NCI-H2081 treated with DMSO at 0.1 percent for 48 hours (cell line): ENCODE measurements at regions not wholly inside any gene's neighbourhood (a gene's known extent, or its start where the extent isn't known, plus 50 kb on each side); places are given as distances from the start of the nearest gene placed in this dataset.

Experiments
- DNase-seq: peaks from one replicate; lab custom pipeline; 2025; lab: John Stamatoyannopoulos, UW

DNA sequence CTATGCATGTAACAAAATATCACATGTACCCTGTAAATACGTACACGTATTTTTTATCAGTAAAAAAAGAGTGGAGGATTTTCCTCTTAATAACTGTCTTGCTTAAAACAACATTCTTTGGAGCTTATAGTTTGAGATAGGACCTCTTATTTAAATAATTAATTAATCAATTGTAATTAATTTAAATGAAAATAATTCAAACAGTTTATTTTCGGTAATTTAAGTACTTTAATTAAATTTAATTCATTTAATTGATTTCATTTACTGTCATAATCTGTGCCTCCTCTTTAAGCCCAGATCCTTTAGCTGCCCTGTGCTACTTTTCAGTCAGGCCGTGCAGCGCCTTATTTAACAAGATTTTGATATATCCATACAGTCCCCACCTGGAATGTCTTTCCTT lies 427.0 kb downstream of the HLX start:
- no peak for DNase-seq

DNA sequence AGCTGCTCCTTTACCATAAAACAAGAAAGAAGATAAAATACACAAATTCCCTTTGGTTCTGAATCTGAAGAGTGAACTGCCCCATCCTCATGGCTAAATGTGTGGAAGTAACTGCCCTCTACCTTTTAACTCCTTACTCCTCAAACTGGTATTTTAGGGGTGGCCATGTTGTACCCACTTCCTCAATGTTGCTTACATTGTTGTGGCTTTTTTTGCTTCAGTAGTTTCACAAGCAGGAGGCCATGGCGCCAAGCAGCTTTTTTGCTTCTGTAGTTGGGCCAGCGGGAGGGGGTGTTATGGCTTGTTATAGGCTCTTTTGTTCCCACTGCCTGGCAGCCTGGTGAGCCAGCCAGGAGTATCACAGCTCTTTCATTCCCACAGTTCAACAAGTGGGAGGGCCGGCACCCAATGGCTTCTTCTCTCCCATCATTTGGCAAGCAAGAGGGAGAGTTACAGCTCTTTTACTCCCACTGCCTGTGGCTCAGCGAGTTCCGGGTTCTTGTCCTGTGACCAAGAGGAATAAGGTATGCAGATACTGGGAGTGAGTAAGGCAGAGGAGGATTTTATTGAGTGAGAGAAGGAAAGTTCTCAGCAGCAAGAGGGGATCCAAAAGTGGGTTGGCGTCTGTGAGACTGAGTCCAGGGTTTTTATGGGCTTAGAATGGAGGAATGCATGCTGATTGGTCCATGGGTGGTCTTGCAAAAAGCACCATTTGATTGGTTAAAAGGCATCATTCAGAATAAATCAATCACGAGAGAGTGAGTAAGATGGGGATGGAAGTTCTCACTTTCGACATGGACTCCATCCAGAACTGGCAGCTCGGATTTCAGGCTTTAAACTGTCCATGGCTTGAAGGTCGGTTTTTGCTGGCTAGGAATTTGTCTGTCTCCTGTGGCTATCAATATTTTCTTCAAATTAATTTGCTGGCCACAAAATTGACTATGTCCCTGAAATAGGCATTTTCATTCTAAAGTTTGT lies 429.6 kb downstream of the HLX start:
- DNase-seq, result no peak

DNA sequence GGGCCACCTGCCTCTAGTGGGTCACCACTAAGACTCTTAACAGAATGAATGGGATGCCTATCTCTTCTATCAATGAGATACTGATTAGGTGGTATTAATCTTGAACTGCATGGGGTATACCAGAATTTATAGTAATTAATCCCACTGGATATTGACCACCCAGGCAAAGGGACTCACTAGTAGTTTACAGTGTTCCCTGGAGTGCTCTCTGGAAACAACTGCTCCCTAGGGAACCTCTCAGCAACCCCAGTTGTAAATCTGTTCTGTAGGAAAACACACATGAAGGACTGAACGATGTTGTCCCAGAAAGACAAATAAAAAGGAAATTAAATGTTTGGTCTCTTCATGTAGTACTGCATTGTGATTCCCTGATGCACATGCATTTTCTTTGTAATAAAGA lies 430.5 kb downstream of the HLX start:
- DNase-seq, result no peak

DNA sequence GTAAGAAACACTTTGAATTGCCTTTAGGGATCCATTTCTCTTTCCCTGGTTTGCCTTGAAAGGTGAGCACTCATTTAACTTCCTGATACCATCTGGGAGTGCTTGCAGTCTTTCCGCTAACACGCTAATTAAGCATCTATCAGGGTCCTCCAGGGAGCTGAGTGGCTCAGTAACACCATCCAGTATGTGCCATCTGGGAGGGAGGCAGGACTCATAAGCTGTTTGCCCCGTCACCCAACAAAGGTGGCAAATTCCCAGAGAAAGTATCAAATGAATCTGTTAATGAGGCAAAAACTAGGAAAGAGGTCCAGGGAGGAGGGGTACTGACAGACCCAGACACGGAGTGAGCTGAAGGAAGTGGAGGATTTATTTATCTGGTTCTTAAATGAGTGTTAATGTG lies 430.9 kb downstream of the HLX start:
- peak; percentile 66 for DNase-seq

DNA sequence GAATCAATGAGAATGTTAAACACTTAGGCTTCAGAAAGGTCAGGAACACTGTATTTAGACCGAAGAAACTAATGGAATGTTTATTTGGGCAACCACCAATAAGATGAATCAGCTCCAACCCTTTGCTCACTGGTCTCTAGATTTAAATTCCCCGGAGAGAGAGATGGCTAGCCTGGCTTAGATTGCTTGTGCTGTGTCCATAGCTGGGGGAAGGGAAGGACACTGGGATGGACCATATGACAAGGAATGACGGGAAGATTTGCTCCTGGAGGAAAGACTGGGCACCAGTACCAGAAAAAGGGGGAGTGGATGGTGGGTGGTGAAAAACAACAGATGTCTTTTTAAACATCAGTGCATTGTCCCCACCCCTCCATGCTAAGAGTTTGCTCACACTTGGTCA lies 426.6 kb downstream of the DUSP10 start:
- no peak for DNase-seq

DNA sequence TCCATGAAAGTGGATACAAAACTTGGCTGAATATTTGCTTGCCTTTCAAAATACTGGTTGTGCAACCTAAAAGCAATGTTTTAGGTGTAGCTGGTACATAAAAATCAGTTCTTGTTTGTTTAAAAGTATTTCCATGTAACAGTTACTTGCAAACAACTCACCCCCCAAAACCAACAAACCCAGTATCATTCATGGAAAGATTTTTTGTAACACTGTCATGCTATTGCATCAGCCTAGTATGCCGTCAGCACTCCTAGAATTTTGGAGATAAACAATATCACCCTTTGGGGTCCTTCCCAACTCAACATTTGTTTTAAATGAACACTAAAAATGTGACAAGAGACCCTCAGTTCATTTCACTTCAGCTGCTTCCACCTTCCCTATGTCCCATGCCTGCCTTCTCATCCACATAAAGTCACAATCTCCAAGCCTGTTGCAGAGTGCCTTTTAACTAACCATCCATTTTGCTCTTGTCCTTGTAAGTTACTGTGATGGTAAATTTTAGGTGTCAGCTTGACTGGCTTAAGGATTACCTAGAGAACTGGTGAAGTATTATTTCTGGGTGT lies 425.3 kb downstream of the DUSP10 start:
- DNase-seq, result no peak

DNA sequence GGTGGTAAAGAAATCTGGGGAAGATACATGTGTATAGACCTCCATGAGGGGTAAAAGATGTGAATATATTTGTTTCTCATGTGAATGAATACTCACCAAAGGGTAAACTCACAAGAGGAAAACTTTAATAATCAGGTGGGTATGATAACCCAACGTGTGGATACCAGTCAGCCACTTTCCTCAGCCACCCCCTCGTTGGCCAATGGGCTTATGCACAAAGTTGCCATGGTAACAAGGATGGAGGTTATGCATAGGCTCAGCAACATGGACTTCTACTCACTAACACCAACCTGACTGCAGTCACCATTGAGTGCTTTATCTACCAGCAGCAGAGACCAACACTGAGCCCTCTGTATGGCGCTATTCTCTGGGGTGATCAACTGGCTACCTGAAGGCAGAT lies 424.4 kb downstream of the DUSP10 start:
- no peak for DNase-seq

DNA sequence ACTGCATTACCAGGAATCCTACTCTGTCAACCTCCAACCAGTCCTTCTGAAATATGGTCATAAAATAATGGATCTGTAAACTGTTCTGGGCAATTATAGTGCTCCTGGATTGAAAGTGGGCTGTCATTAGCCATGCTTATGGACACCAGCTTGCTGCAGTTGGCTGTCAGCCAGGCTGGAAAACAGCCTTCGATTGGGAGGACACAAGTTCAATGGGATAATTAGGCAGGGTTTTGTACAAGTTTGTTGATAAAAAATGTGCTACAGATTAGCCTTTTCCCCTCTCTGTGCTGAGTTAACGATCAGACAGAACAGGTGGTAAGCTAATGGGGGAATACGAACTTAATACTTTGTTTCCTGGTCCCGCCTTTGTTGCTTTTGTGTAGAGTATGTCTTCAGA lies 413.9 kb downstream of the DUSP10 start:
- DNase-seq, result peak; percentile 97

DNA sequence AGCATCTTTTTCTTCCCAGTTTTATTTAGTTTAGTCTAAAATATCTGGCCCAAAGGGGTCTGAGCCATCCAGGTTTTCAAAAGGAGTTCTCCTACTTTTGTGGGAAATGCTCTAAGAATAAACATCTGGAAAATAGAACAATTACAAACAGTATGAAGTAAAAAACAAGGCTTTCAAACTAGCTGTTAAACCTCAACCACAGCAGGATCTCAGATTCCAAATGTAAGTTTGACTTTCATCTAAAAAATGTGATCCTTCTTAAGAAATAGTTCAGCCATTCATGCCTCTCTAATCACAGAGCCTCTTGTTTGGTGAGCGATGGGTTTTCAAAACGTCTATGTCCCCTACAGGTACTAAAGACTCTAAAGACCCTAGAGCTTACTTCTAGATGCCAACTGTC lies 413.5 kb downstream of the DUSP10 start:
- DNase-seq, result no peak

DNA sequence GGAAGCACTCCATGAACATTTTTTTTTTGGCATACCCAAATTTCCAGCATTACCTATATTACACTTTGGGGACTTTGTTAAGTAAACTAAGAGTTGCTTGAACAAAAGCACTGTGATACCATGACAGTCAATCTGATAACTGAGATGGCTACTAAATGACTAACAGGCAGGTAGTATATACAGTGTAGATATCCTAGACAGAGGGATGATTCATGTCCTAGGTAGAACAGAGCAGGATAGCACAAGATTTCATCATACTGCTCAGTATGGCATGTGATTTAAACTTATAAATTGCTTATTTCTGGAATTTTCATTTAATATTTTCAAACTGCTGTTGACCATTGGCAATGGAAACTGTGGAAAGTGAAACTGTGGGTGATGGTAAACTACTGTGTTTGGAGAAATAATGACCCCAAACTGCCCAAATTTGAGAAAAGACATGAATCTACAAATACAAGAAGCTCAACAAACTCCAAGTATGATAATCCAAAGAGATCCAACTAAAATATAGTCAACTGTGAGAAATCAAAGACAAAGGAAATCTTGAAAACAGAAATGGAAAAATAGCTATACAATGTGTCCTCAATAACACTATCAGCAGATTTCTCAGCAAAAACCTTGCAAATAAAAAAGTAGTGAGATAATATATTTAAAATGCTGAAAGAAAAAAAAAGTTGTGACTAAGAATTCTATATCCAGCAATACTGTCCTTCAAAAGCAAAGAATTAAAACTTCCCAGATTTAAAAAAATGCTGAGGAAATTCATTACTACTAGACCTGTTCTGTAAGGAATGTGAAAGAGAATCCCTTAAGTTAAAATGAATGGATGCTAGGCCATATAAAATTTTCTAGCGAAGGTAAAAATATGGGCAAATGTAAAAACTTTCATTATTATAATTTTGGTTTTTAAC lies 410.4 kb downstream of the DUSP10 start:
- DNase-seq, result no peak

DNA sequence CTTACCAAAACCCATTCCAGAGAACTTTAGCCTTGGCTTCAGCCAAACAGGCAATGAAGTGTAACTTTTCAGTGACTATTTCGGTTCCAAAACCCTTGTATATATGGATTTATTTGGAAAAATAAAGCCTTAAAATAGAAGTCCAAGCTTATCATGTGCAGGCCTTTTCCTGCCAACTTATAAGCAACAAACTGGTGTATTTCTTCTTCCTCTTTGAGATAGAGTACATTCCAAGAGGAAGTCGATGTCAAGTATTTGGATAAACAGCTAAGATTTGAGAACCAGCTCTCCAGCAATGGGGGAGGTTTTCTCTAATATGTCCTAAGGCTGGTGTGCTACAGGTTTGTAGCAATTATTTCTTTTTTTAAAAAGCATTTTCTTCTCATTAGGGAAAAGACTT lies 407.8 kb downstream of the DUSP10 start:
- DNase-seq, result no peak

DNA sequence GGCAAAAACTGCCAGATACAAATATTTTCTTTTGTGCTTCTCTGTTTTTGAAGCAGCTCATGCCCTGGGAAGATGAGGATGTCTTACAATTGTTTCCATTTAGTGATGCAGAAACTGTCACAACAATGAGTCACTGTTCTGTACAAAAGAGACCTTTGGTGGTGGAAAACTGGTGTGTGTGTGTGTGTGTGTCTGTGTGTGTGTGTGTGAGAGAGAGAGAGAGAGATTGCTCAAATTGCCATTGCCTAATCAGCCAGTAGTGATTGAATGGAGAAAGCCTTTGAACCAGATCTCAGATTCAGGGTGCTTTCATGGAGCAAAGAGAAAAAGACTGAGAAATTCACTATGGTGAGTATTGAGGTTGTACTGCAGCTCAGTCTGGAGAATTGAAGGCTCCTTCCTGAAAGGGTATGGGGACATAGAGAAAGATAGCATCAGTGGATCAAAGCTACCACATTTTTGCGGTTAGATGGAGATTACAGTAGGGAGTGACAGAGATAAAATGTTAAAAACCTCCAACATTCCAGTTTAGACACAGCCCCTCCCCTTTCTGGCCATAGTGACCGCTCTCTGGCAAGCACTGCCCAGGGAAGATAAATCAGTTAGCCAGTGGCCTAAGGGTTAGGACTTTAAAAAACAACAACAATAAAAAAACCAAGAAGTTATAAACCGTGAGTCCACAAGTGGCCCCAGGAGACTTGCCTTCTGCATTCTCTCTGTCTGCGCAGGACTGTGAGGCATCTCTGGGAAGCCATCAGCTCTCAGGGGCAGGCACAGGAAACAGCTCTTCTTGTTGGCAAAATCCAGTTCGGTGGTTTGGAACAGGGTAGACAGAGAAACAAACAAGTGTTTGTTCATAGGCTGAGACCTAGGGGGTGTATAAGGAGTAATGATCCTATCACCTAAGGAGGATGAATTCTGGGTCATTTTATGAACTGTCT lies 406.5 kb downstream of the DUSP10 start:
- DNase-seq, result no peak

DNA sequence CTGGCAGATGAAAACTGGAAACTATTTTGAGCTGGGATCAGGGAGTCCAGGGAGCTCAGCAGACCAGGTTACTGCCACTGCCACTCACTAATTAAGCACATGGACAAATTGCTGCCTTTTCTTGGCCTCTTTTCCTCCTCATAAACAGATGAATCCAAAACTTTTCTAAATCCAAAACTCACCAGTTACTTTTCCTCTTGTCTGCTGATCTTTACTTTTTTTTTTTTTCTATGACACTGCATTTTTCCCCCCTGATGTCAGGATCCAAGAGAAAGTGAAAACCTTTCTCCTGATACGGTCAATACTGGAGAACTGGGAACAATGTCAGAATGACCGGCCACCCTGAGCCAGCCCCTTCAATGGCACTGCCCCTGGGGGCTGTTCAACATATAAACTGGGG lies 405.8 kb downstream of the DUSP10 start:
- DNase-seq, result no peak

DNA sequence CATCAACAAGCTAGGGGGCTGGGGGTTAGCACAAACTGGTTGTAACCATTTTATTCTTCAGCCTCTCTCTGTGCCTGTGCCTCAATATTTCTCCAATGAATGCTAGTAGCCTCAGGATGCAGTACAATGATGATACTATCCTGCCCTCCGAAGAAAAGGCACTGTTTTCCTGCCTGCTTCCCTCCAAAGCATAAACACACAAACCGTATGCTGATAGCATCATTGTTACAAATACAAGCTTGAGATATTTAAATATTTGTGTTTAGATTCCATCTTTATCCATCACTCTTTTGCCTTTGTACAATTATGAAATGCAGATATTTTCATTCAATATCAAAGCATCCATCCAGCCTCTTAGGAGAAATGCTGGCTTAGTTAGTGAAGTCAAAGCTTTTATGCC lies 404.8 kb downstream of the DUSP10 start:
- DNase-seq, result no peak

DNA sequence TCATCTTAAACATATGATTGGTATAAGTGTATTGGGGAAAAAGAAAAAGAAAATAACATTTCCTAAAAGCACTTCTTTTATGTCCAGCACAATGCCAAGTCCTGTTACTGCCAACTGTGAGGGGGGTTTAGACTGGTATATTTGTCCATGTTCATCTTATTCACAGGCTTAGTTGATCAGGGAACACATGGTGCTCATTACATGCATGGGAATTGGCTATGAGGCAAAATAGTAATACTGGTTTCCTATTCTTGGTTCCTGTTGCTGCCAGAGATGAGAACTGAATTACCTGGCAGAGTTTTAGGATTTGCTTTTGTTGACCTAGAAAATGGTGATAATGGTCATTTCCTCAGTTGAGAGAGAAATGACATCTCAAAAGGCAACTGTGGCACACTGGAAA lies 398.8 kb downstream of the DUSP10 start:
- no peak for DNase-seq

DNA sequence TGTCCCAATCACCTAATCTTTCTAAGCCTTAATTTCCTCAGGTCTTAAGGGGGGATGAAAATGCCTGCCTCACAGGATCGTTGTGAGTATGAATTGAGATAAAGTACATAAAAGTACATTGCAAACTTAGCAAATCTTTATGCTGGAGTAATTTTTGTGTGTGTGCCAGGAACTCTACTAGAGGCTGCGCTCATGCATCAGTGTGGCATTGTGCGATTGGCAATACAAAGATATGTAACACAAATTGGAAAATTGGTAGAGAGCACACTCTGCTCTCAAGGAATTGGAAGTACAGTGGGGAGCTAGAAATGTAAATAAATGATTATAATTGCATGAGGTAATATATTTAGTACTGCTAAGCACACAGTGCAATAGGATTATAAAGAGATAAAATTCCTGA lies 398.3 kb downstream of the DUSP10 start:
- DNase-seq, result no peak

DNA sequence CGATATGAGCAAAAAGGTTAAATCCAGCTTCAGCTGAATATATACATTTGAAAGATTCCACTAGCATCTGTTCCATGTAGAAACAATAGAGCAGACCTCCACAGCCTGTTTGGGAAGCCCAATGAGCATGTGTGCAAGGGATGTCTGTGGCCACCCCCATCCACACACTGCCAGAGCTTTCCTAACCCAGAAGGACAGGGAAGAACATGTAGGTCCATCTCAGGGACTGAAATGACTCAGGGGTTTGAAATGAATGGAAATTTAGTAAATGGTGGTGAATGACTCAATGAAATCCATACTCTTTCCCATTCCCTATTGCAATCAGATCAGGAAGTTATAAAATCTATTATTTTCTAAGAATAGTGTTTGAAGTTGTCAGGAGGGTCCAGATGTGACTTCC lies 397.2 kb downstream of the DUSP10 start:
- DNase-seq, result no peak

DNA sequence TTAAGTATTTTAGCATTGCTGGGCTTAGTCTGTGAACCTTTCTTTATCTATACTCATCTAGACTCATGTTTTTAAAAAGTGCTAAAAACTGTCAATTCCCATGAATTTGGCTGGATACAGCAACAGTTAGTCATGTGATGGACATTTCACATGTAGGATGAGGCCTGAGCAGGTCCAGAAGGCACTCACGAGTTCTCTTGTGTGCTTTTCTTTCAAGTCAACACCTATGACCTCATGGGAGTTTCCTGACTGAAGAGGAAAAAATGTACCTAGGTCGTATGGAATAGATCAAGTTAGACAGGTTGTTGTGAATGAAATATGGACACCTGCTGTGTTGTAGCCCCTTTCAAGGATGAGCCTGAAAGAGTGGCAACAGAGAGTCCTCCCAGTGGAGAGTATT lies 394.2 kb downstream of the DUSP10 start:
- no peak for DNase-seq

DNA sequence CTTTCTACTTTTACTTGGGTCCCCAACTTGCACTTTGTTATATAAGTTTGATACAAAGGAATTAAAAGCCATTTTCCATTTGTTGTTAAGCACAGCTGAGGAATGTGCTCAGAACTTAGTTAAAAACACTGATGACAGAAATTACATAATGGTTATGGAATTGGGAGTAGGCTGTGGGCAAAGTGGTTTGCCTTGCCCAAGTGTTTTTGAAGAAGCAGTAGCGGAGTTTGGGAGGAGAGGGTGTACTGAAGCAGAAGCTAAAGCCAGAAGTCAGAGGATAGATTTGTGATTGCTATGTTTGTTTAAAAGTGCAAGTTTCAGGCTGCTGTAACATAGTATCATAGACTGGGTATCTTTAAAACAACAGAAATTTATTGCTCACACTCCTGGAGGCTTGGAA lies 391.8 kb downstream of the DUSP10 start:
- no peak for DNase-seq

DNA sequence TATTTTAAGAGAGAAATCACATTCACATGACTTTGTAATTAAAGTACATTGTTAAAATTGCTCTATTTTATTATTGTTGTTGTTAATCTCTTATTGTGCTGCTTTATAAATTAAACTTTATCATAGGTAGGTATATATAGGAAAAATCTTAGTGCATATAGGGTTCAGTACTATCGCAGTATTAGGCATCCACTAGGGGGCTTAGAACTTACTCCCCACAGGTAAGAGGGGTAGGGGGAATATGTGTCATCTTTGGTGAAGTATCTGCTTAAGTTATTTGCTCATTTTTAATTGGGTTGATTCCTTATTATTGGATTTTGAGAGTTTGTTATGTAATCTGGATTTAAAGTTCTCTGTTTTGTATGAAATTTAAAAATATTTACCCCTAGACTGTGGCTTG lies 385.2 kb downstream of the DUSP10 start:
- DNase-seq, result no peak

DNA sequence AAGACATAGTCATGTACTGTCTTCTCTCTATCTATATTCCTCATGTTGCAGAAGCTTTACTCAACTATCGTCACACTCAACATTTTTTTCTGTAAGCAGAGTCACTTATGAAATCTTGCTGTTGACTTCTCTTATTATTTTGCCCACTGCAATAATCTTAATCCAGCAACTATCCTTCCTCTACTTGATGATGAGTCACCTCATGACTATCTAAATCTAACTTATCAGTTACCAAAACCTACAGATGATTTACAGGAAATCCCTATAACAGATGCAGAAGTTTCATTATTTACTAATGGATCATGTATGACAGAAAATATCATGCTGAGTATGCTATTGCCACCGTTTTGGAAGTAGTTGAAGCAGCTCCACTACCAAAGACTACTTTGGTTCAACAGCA lies 378.9 kb downstream of the DUSP10 start:
- DNase-seq, result no peak
